HG02973 (cell line): ENCODE measurements at regions not wholly inside any gene's neighbourhood (a gene's known extent, or its start where the extent isn't known, plus 50 kb on each side); places are given as distances from the start of the nearest gene placed in this dataset.
"Not testable (repeated sequence)": the region's sequence is repeated elsewhere in the genome, so short reads cannot be mapped to it uniquely, and the experiment has no call there.

Experiments
- ATAC-seq: cut with Tn5 transposase; IDR thresholded peaks from one replicate; pipeline ENCODE4 v1.9.1; 2021; ENCODE audit warnings: moderate library complexity; ENCODE audit not compliant: unreplicated experiment

GRCh38 chr2:234863043-234863934, 88.5 kb upstream of the SH3BP4 start:
- ATAC-seq, result no peak

DNA sequence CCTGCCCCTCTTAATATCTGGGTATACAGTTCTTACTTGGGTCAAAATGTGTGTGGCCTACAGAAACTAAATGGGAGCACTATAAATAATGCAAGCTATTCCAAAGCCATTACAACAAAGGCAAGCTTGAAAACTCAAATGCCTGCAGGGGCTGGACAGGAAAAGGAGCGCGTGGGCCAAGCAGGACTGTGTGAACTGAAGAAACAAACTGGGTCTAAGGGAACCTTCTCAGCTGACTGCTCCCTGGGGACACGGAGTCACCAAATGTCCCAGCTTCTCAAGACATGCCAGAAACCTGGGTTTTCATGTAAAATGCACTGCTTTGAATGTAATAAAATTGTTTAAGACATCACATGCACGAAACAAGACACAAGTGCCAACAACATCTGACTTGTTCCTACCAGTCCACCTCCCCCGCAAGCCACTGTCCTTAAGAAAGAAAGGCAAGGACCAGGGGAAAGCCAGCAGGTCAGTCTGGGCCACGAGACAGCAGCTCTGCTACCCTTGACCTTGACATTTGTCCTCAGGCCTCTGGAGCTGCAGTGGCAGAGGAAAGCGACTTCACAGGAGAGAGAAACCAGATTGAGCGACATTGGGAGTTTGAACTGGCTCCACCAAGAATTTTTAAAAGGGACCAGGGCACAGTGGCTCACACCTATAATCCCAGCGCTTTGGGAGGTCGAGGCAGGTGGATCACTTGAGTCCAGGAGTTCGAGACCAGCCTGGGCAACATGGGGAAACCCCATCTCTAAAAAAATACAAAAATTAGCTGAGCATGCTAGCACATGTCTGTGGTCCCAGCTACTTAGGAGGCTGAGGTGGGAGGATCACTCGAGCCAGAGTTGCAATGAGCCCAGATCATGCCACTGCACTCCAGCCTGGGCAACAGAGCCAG, 89.7 kb upstream of the SH3BP4 start:
- ATAC-seq, result no peak

GRCh38 chr2:234859330-234859872, 92.4 kb upstream of the SH3BP4 start:
- not testable (repeated sequence) for ATAC-seq

- ATAC-seq, result no peak
Observed at GRCh38 chr2:234858790-234859329, 93.0 kb upstream of the SH3BP4 start.

- ATAC-seq, result no peak
Observed at GRCh38 chr2:234858145-234858544, 93.7 kb upstream of the SH3BP4 start.

GRCh38 chr2:234853729-234854128, 98.1 kb upstream of the SH3BP4 start:
- ATAC-seq, result no peak

- ATAC-seq, result no peak
Observed at GRCh38 chr2:234852941-234853340, 98.9 kb upstream of the SH3BP4 start.

DNA sequence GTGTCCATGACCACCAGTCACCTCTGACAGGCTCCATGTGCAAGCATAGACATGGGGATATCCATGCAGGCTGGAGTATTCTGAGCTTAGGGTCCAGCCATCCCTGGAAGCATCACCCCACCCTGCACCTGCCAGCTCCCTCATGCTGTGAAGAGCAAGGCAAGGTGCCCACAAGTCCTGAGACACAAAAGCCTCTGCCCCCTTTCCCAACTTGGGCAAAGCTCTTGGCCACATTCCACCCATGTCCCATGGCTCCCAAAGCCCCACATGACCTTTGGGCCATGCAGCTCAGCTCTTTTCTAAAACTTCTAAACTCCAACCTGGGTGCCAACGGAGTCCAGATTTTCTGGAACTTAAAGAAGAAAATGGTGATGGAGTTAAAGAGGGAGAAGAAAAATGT, 99.8 kb upstream of the SH3BP4 start:
- ATAC-seq, result no peak

DNA sequence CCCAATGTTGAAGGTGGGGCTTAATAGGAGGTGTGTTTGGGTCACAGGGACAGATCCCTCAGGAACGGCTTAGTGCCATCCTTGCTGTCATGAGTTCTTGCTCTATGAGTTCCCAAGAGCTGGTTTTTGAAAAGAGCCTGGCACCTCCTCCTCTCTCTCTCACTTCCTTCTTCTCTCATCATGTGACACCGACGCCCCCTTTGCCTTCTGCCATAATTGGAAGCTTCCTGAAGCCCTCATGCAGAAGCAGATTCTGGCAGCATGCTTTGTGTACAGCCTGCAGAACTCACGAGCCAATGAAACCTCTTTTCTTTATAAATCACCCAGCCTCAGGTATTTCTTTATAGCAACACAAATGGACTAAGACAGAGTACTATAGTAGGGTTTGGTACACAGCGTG, 100.4 kb upstream of the SH3BP4 start:
- no peak for ATAC-seq

- ATAC-seq, result no peak
Observed at GRCh38 chr2:234850818-234851217, 101.0 kb upstream of the SH3BP4 start.

DNA sequence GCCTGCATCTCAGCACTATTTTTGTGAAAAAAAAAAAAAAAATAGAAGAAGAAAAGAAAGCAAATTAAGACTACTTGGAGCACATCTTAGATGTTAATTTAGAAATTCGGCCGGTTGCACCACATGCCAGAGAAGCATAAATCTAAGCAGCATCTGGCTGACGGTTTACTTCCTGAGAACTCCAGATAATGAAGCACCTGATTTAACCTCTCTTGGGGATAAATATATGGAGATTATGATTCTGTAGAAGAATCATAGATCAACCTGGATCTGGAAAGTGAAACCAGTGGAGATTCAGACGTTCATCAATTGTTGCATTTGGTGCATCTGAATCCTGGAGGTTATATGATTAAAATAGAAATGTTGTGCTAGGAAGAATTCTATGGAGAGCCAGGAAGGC, 102.1 kb upstream of the SH3BP4 start:
- no peak for ATAC-seq

GRCh38 chr2:234848578-234848977, 103.2 kb upstream of the SH3BP4 start:
- ATAC-seq, result no peak

GRCh38 chr2:234847639-234848038, 104.2 kb upstream of the SH3BP4 start:
- no peak for ATAC-seq

GRCh38 chr2:234847364-234847635, 104.5 kb upstream of the SH3BP4 start:
- ATAC-seq, result no peak

GRCh38 chr2:234846599-234847363, 105.0 kb upstream of the SH3BP4 start:
- ATAC-seq, result no peak

GRCh38 chr2:234845602-234846590, 105.9 kb upstream of the SH3BP4 start:
- ATAC-seq, result no peak

DNA sequence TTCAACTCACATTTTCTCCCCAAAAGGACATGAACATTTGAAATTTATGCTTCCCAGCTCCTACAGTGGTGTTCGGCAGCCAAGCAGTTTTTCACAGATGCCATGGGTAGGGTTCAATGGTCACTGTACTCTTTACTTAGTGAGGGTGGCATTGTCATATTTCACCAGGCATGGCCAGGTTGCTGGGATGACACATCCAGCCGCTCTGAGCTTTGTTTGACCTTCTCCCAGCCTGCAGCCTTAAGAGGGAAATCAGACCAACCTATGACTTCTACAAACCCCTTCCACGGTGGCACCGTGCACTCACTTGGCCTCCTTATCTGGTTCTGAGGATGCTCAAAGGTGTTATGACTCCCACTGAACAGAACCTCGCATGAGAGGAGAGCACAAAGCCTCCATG, 108.4 kb upstream of the SH3BP4 start:
- ATAC-seq, result no peak

DNA sequence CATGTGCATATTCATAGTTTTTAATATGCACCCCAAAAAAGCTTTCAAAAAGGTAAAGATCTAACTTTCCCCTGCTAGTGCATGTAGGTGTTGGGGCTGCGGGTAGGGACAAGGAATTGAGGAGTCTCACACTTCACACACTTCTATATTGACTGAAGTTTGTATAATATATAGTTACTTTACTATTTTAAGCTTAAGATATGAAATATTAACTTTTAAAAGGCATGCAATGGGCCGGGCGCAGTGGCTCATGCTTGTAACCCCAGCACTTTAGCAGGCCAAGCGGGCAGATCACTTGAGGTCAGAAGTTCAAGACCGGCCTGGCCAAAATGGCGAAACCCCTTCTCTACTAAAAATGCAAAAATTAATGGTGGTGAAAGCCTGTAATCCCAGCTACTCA, 109.1 kb upstream of the SH3BP4 start:
- ATAC-seq, result no peak

DNA sequence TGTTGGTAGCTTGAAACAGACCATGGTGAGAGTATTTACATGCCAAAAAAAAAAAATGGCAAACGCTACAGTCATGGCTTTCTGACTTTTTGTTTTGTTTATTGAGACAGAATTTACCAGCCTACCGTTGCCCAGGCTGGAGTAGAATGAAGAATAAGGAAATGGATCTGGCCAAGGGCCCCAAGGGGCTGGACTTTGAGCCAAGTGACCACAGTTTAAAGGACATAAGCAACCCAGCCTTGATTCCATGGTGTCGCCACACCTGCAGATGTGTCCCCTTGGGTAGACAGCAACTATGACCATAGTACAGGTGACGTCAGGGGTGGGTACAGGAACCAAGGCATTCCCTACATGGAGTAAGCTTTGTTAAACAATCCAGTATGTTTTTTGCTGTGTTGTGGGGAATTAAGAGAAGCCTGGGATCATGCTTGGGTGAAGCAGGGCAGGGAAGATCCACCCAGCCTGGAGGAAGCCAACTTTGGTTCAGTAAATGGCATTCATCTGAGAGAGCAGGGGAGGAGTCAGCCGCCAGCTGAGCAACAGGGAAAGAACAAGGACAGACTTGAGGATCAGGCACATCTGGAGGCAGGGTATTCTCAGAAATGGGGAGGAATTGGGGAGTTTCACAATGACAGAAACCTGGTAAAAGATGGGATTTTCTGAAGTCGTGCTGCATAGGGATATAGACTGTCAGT, 110.3 kb upstream of the SH3BP4 start:
- ATAC-seq, result no peak
